B cell (primary cell): ENCODE measurements at regions not wholly inside any gene's neighbourhood (a gene's known extent, or its start where the extent isn't known, plus 50 kb on each side); places are given as distances from the start of the nearest gene placed in this dataset.

Experiments used
- ATAC-seq: fragments of 200-7000 bp; cut with Tn5 transposase; one replicate; pipeline ENCODE4 v1.10.0; 2021; ENCODE audit warnings: low read depth, mild to moderate bottlenecking, moderate number of reproducible peaks, moderate library complexity
- CTCF ChIA-PET: fragments of 350-600 bp; sonication (Branson Sonifier 250); formaldehyde crosslinking; loops from one replicate; lab custom pipeline; 2021; ENCODE audit warnings: antibody characterized with exemption, inconsistent platforms; lab: Charles Lee
- POLR2A ChIA-PET: fragments of 350-600 bp; sonication (Branson Sonifier 250); formaldehyde crosslinking; loops from one replicate; lab custom pipeline; 2021; ENCODE audit warnings: antibody characterized with exemption; lab: Charles Lee
- DNase-seq: peaks from one replicate; pipeline ENCODE4 v3.0.0; 2013
- H2AFZ ChIP-seq: 2 replicates; pipeline ENCODE4 v1.6.1; 2012; ENCODE audit warnings: mild to moderate bottlenecking, low read depth, low read length; ENCODE audit not compliant: insufficient read depth, poor library complexity, severe bottlenecking
- H3K27ac ChIP-seq, 2 donors: 1 replicate in 1 of 2; 2 replicates in 1 of 2; pipeline ENCODE4 v1.5.1; 2012 to 2013; ENCODE audit warnings: low read length in 2 of 2, mild to moderate bottlenecking in 2 of 2, moderate library complexity in 1 of 2
- H3K27me3 ChIP-seq, 4 experiments: fragments of 200-600 bp in 1 of 4; sonication (generic) in 1 of 4; replicated peaks in 1 of 4; 1 replicate in 2 of 4; 2 replicates in 2 of 4; pipeline versions ENCODE4 v1.6.1 to v1.7.0; 2013 to 2016; ENCODE audit warnings: low read length in 3 of 4, mild to moderate bottlenecking in 2 of 4, mixed read lengths in 1 of 4, moderate library complexity in 1 of 4; ENCODE audit not compliant: insufficient read depth in 4 of 4, control insufficient read depth in 3 of 4; ENCODE audit errors: control extremely low read depth in 1 of 4
- H3K36me3 ChIP-seq, 2 experiments: replicated peaks in 1 of 2; 1 replicate in 1 of 2; 2 replicates in 1 of 2; pipeline versions ENCODE4 v1.6.1 to v1.7.1; 2013; ENCODE audit warnings: low read length in 1 of 2; ENCODE audit not compliant: insufficient read depth in 2 of 2, control insufficient read depth in 1 of 2; ENCODE audit errors: control extremely low read depth in 1 of 2, extremely low read depth in 1 of 2
- H3K4me1 ChIP-seq, 2 donors: fragments of 200-600 bp in 1 of 2; sonication (generic) in 1 of 2; 1 replicate in 1 of 2; 2 replicates in 1 of 2; pipeline versions ENCODE4 v1.5.1 to v1.6.1; 2013 to 2017; ENCODE audit warnings: low read length in 2 of 2; ENCODE audit not compliant: control insufficient read depth in 2 of 2, insufficient read depth in 2 of 2
- H3K4me2 ChIP-seq: replicated peaks from 2 replicates; pipeline ENCODE3; 2012; ENCODE audit warnings: mild to moderate bottlenecking, low read depth, low read length; ENCODE audit not compliant: poor library complexity, severe bottlenecking
- H3K4me3 ChIP-seq, 5 experiments: fragments of 200-600 bp in 1 of 5; sonication (generic) in 1 of 5; 1 replicate in 3 of 5; 2 replicates in 2 of 5; pipeline versions ENCODE4 v1.5.1 to v1.7.0; 2011 to 2016; ENCODE audit warnings: low read length in 4 of 5, mild to moderate bottlenecking in 4 of 5, low read depth in 2 of 5, control low read depth in 1 of 5, moderate library complexity in 1 of 5; ENCODE audit not compliant: insufficient read depth in 1 of 5; ENCODE audit errors: control extremely low read depth in 1 of 5, extremely low read depth in 1 of 5
- H3K79me2 ChIP-seq: fragments of 200-600 bp; sonication (generic); one replicate; pipeline ENCODE4 v1.6.0; 2016; ENCODE audit warnings: low read length; ENCODE audit not compliant: control insufficient read depth, insufficient read depth
- H3K9ac ChIP-seq: fragments of 200-600 bp; sonication (generic); 2 replicates; pipeline ENCODE4 v1.6.1; 2017; ENCODE audit warnings: mild to moderate bottlenecking, low read length, moderate library complexity
- H3K9me3 ChIP-seq, 3 donors: one replicate each; pipeline versions ENCODE4 v1.6.1 to v1.7.1; 2013; ENCODE audit warnings: low read length in 2 of 3; ENCODE audit not compliant: control insufficient read depth in 2 of 3, insufficient read depth in 1 of 3; ENCODE audit errors: control extremely low read depth in 1 of 3
- H4K20me1 ChIP-seq: 2 replicates; pipeline ENCODE4 v1.6.0; 2012; ENCODE audit warnings: mild to moderate bottlenecking, low read length; ENCODE audit not compliant: insufficient read depth, control insufficient read depth, poor library complexity, severe bottlenecking
- H3K27ac Mint-ChIP-seq: one replicate; pipeline ENCODE4 v1.8.0; 2021; ENCODE audit warnings: mixed read lengths
- H3K27me3 Mint-ChIP-seq: one replicate; pipeline ENCODE4 v1.8.0; 2021; ENCODE audit warnings: mixed read lengths
- H3K4me1 Mint-ChIP-seq: one replicate; pipeline ENCODE4 v1.8.0; 2021; ENCODE audit warnings: mixed read lengths
- H3K4me3 Mint-ChIP-seq: one replicate; pipeline ENCODE4 v1.8.0; 2021; ENCODE audit warnings: mixed read lengths
- H3K9me3 Mint-ChIP-seq: one replicate; pipeline ENCODE4 v1.8.0; 2022; ENCODE audit warnings: mixed read lengths; ENCODE audit not compliant: insufficient read depth
- CTCF ChIP-seq: fragments of 200-600 bp; IDR thresholded peaks from one replicate; pipeline ENCODE4 v1.8.0; 2022; ENCODE audit warnings: antibody characterized with exemption, mild to moderate bottlenecking
- EZH2 ChIP-seq: IDR thresholded peaks from 2 replicates; pipeline ENCODE4 v1.6.1; 2012; ENCODE audit warnings: borderline replicate concordance, low read depth, mild to moderate bottlenecking, moderate library complexity, low read length; ENCODE audit not compliant: insufficient read depth, poor library complexity, severe bottlenecking
- WGBS: methylation state at CpG from one replicate; pipeline ENCODE4 v1.1.5; 2013; ENCODE audit warnings: missing lambda C conversion rate; ENCODE audit not compliant: insufficient coverage; 5-methylcytosine and 5-hydroxymethylcytosine counted together
- intact Hi-C: fragments of 100-400 bp; cut with micrococcal nuclease; formaldehyde crosslinking; loops from one replicate; pipeline ENCODE4 v1.10.0; 2022

GRCh38 chr6:10202581-10202980, 212.3 kb downstream of the TFAP2A start:
- no peaks in the 10 kb centered on the region for H3K27me3 ChIP-seq
- H3K9me3 Mint-ChIP-seq, result no peaks in the 10 kb centered on the region
- H3K4me2 ChIP-seq, result no peak overlapping the region
- H3K4me1 Mint-ChIP-seq, result no peaks in the 10 kb centered on the region
- WGBS, result 85% methylated on average over 2 of the region's 3 CpGs
- H2AFZ ChIP-seq, result no peak overlapping the region
- H3K36me3 ChIP-seq, result no peaks in the 10 kb centered on the region
- no peaks in the 10 kb centered on the region for H3K79me2 ChIP-seq
- no peaks in the 10 kb centered on the region for H4K20me1 ChIP-seq
- no peak overlapping the region for H3K4me3 Mint-ChIP-seq
- intact Hi-C loops, result no loop called here
- ATAC-seq (no peak), DNase-seq (no peak)
- H3K9ac ChIP-seq, result no peak overlapping the region
- no peak overlapping the region for H3K27ac Mint-ChIP-seq
- CTCF ChIA-PET, result no interaction called here
- H3K4me1 ChIP-seq, result no peaks in the 10 kb centered on the region
- peaks cover 6% of the 10 kb centered on the region for H3K27me3 Mint-ChIP-seq
- H3K9me3 ChIP-seq, result no peaks in the 10 kb centered on the region
- POLR2A ChIA-PET, result no interaction called here
- no peak overlapping the region for H3K4me3 ChIP-seq
- H3K27ac ChIP-seq, result no peak overlapping the region
- no peak for TF ChIP-seq CTCF
- TF ChIP-seq EZH2, result no peak

- no peak overlapping the region for H2AFZ ChIP-seq
- no peaks in the 10 kb centered on the region for H3K27me3 ChIP-seq
Measured at GRCh38 chr6:10201606-10202510, 213.0 kb downstream of the TFAP2A start.

More at GRCh38 chr6:10201606-10202510, 213.0 kb downstream of the TFAP2A start:
- Histone ChIP-seq H3K4me3 (no peak overlapping the region), H3K4me2 (no peak overlapping the region), H3K36me3 (no peaks in the 10 kb centered on the region), H3K9me3 (no peaks in the 10 kb centered on the region), H3K79me2 (no peaks in the 10 kb centered on the region), H3K4me1 (no peaks in the 10 kb centered on the region), H3K9ac (no peak overlapping the region), H4K20me1 (no peaks in the 10 kb centered on the region), H3K27ac (no peak overlapping the region)
- no peak for DNase-seq
- intact Hi-C loops, result no loop called here
- 81% methylated on average over 4 of the region's 8 CpGs for WGBS
- Mint-ChIP-seq H3K4me1 (no peaks in the 10 kb centered on the region), H3K4me3 (no peak overlapping the region), H3K27ac (no peak overlapping the region), H3K9me3 (no peaks in the 10 kb centered on the region), H3K27me3 (peaks cover 6% of the 10 kb centered on the region)
- ChIA-PET CTCF (no interaction called here), POLR2A (no interaction called here)
- no peak for ATAC-seq
- TF ChIP-seq EZH2 (no peak), CTCF (no peak)
